ENCODE measurements at regions not wholly inside any gene's neighbourhood (a gene's known extent, or its start where the extent isn't known, plus 50 kb on each side); places are given as distances from the start of the nearest gene placed in this dataset.

- TF ChIP-seq CHD7 (IDR thresholded peaks at IDR 0.05; ENCODE audit: insufficient replicate concordance, low read length) (no peak), TAF7 (optimal IDR thresholded peaks at IDR 0.05; ENCODE audit: borderline replicate concordance, low read depth, low read length) (no peak), CHD2 (IDR thresholded peaks at IDR 0.05; ENCODE audit: low read length) (no peak), SIRT6 (IDR thresholded peaks at IDR 0.05; ENCODE audit: low read length) (no peak), BACH1 (IDR thresholded peaks at IDR 0.05; ENCODE audit: low read length) (no peak), TBP (IDR thresholded peaks at IDR 0.05; ENCODE audit: low read depth, low read length) (no peak), BCL11A (IDR thresholded peaks at IDR 0.05; ENCODE audit: low read depth in 2 of 2, low read length in 2 of 2) (no peak), POLR2A (IDR thresholded peaks at IDR 0.05; ENCODE audit: control extremely low read depth in 1 of 2, low read depth in 2 of 2, low read length in 2 of 2) (no peak), NANOG (IDR thresholded peaks at IDR 0.05; ENCODE audit: insufficient read depth, low read depth, low read length, poor library complexity, severe bottlenecking) (no peak), KDM1A (IDR thresholded peaks at IDR 0.05; ENCODE audit: borderline replicate concordance, low read length) (no peak), RAD21 (IDR thresholded peaks at IDR 0.05 in 1 of 2, conservative IDR thresholded peaks at IDR 0.05 in 1 of 2; ENCODE audit: low read depth in 2 of 2, low read length in 2 of 2) (no peak)
These were observed 575.3 kb upstream of the B3GAT1 start (continued) for GRCh38 chr11:134987223-134987768.
